ENCODE measurements at regions not wholly inside any gene's neighbourhood (a gene's known extent, or its start where the extent isn't known, plus 50 kb on each side); places are given as distances from the start of the nearest gene placed in this dataset.

- peak overlapping the region; percentile 33 for H3K27ac ChIP-seq
- peak overlapping the region; percentile 45 for H2AFZ ChIP-seq
- no peaks in the 10 kb centered on the region for H3K27me3 ChIP-seq (ENCODE audit: control insufficient read depth, insufficient read depth, low read length)
- TF ChIP-seq CTCF (IDR thresholded peaks at IDR 0.05), result no peak
- H3K9me3 ChIP-seq (ENCODE audit: control insufficient read depth, low read length), result no peaks in the 10 kb centered on the region
- H3K4me3 ChIP-seq (ENCODE audit: low read depth, low read length), result no peak overlapping the region
- H3K79me2 ChIP-seq, result no peaks in the 10 kb centered on the region
- no peak overlapping the region for H3K9ac ChIP-seq
- peaks cover 9% of the 10 kb centered on the region for H3K4me1 ChIP-seq
- no peaks in the 10 kb centered on the region for H3K36me3 ChIP-seq (ENCODE audit: control insufficient read depth, insufficient read depth, low read length)
- no peak overlapping the region for H3K4me2 ChIP-seq (ENCODE audit: low read length)
Observed at GRCh38 chr7:26489906-26490639, 198.4 kb downstream of the SNX10 start.

GRCh38 chr7:26490640-26491624 lies 199.3 kb downstream of the SNX10 start:
- TF ChIP-seq CTCF (IDR thresholded peaks at IDR 0.05), result no peak
- no peaks in the 10 kb centered on the region for H3K79me2 ChIP-seq
- peaks cover 9% of the 10 kb centered on the region for H3K4me1 ChIP-seq
- H3K4me2 ChIP-seq (ENCODE audit: low read length), result no peak overlapping the region
- no peaks in the 10 kb centered on the region for H3K36me3 ChIP-seq (ENCODE audit: control insufficient read depth, insufficient read depth, low read length)
- H3K9me3 ChIP-seq (ENCODE audit: control insufficient read depth, low read length), result no peaks in the 10 kb centered on the region
- no peak overlapping the region for H3K4me3 ChIP-seq (ENCODE audit: low read depth, low read length)
- H3K27me3 ChIP-seq (ENCODE audit: control insufficient read depth, insufficient read depth, low read length), result no peaks in the 10 kb centered on the region
- peak overlapping the region; percentile 45 for H2AFZ ChIP-seq
- H3K9ac ChIP-seq, result no peak overlapping the region
- H3K27ac ChIP-seq, result peak overlapping the region; percentile 33

GRCh38 chr7:26492816-26493215 lies 201.2 kb downstream of the SNX10 start:
- H3K9ac ChIP-seq, result no peak overlapping the region
- H3K27ac ChIP-seq, result no peak overlapping the region
- H3K36me3 ChIP-seq (ENCODE audit: control insufficient read depth, insufficient read depth, low read length), result no peaks in the 10 kb centered on the region
- H2AFZ ChIP-seq, result no peak overlapping the region
- H3K4me1 ChIP-seq, result peaks cover 9% of the 10 kb centered on the region
- no peaks in the 10 kb centered on the region for H3K79me2 ChIP-seq
- no peak for TF ChIP-seq CTCF (IDR thresholded peaks at IDR 0.05)
- no peaks in the 10 kb centered on the region for H3K9me3 ChIP-seq (ENCODE audit: control insufficient read depth, low read length)
- no peak overlapping the region for H3K4me2 ChIP-seq (ENCODE audit: low read length)
- no peaks in the 10 kb centered on the region for H3K27me3 ChIP-seq (ENCODE audit: control insufficient read depth, insufficient read depth, low read length)
- no peak overlapping the region for H3K4me3 ChIP-seq (ENCODE audit: low read depth, low read length)

- no peak overlapping the region for H3K27ac ChIP-seq
- no peak overlapping the region for H2AFZ ChIP-seq
- no peak overlapping the region for H3K9ac ChIP-seq
- H3K9me3 ChIP-seq (ENCODE audit: control insufficient read depth, low read length), result no peaks in the 10 kb centered on the region
- peaks cover 9% of the 10 kb centered on the region for H3K4me1 ChIP-seq
- H3K79me2 ChIP-seq, result no peaks in the 10 kb centered on the region
- TF ChIP-seq CTCF (IDR thresholded peaks at IDR 0.05), result no peak
- H3K4me3 ChIP-seq (ENCODE audit: low read depth, low read length), result no peak overlapping the region
- no peaks in the 10 kb centered on the region for H3K27me3 ChIP-seq (ENCODE audit: control insufficient read depth, insufficient read depth, low read length)
- H3K4me2 ChIP-seq (ENCODE audit: low read length), result no peak overlapping the region
- H3K36me3 ChIP-seq (ENCODE audit: control insufficient read depth, insufficient read depth, low read length), result no peaks in the 10 kb centered on the region
Observed at GRCh38 chr7:26493737-26494428, 202.2 kb downstream of the SNX10 start.

Data from parathyroid adenoma (tissue), 2 donors.